ENCODE measurements at regions not wholly inside any gene's neighbourhood (a gene's known extent, or its start where the extent isn't known, plus 50 kb on each side); places are given as distances from the start of the nearest gene placed in this dataset.

DNA sequence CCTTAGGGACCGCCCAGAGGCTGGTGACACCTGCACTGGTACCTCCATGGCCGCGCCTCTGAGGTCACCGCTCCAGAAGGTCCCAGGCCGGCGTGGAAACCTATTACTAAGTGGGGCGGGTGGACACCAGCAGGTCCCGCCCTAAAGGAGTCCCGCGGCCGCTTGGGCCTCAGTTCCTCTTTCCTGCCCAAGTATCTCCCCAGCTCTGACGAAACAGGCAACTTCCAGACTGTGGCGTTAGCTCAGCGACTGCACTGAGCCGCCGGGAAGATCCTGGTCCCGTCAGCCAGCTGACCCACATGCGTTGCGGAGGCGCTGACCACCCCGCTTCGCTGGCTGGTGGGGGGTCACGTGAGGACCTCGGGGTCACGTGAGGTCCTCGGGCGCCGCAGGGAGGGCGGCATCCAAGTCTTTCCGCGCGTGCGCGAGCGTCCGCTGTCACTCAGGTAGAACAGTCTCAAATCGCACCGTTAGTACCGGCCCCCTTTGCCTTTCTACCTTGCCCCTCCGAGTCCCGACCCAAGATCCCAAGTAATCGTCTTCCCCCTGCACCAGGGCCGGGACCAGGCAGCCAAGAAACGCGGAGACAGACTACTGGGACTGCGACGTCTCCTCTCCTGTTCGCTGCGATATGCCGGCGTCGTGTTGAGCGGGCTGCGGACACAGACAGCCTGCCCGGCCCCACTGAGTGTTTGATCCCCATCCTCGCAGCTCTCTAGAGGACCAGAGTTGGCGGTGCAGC, 53.7 kb upstream of the KDM4C start:
- TF ChIP-seq, protein P1, sequence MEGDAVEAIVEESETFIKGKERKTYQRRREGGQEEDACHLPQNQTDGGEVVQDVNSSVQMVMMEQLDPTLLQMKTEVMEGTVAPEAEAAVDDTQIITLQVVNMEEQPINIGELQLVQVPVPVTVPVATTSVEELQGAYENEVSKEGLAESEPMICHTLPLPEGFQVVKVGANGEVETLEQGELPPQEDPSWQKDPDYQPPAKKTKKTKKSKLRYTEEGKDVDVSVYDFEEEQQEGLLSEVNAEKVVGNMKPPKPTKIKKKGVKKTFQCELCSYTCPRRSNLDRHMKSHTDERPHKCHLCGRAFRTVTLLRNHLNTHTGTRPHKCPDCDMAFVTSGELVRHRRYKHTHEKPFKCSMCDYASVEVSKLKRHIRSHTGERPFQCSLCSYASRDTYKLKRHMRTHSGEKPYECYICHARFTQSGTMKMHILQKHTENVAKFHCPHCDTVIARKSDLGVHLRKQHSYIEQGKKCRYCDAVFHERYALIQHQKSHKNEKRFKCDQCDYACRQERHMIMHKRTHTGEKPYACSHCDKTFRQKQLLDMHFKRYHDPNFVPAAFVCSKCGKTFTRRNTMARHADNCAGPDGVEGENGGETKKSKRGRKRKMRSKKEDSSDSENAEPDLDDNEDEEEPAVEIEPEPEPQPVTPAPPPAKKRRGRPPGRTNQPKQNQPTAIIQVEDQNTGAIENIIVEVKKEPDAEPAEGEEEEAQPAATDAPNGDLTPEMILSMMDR (IDR thresholded peaks at IDR 0.05; ENCODE audit: borderline replicate concordance, insufficient read depth, low read depth, low read length) = no peak
- peak overlapping the region; percentile 72 for H3K4me3 ChIP-seq (ENCODE audit: low read depth, low read length)

DNA sequence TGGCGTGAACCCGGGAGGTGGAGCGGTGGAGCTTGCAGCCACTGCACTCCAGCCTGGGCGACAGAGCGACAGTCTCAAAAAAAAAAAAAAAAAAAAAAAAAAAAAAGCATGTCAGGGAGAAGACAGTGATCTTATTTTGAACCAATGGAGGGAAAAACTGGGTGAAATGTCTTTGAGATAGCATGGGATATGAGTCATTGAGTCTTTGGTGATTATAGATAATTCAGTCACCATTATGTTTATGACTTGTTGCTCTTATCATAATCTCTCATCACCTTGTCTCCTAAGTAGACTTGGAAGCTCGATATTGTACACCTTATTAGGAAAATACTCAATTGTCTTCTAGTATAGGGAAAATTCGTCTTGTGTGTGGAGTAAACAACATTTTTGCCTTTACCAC, 55.1 kb upstream of the KDM4C start:
- H3K4me3 ChIP-seq (ENCODE audit: low read depth, low read length) = peak overlapping the region; percentile 72
- TF ChIP-seq, protein P1 (IDR thresholded peaks at IDR 0.05; ENCODE audit: borderline replicate concordance, insufficient read depth, low read depth, low read length) = no peak

DNA sequence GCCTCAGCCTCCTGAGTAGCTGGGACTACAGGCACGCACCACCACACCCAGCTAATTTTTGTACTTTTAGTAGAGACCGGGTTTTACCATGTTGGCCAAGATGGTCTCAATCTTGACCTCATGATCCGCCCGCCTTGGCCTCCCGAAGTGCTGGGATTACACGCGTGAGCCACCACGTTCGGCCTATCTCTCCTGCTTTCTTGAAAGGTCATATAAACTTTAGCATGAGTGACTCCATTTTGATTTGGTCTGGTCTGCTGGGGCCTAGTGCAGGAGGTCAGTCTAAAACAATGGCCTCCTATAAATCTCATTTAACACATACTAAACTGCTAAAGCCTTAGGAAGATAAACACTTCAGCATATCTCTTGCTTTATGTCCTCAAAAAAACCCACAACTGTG, 50.6 kb upstream of the GLDC start:
- TF ChIP-seq, protein P1 (IDR thresholded peaks at IDR 0.05; ENCODE audit: borderline replicate concordance, insufficient read depth, low read depth, low read length) = no peak
- no peak overlapping the region for H3K4me3 ChIP-seq (ENCODE audit: low read depth, low read length)

DNA sequence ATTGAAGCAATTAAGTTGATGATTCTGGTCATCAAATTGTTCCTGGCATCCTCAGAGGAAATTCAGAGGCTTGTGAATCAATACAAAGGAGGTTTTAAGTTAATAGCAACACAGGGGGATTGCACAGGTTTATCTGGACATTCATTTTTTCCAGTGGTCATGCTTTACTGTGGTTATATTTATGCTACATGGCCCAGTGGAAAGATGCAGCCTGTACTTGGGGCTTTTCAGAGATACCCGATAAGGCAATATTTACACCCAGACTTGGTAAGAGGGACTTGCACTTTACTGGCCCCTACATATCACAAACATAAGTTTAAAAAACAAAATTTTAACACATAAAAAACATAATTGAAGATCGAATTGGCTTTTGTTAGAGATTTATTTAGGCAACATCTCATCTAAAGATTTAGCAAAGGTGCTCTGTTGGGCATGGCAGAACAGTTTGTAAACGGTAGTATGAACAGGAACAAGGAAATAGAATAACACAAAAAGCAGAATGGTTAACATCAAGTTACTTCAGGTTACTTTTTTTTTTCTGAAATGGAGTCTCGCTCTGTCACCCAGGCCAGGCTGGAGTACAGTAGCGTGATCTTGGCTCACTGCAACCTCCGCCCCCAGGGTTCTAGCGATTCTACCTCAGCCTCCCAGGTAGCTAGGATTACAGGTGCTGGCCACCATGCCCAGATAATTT, 49.7 kb upstream of the GLDC start:
- TF ChIP-seq, protein P1 (IDR thresholded peaks at IDR 0.05; ENCODE audit: borderline replicate concordance, insufficient read depth, low read depth, low read length) = no peak
- no peak overlapping the region for H3K4me3 ChIP-seq (ENCODE audit: low read depth, low read length)
